ENCODE measurements at regions not wholly inside any gene's neighbourhood (a gene's known extent, or its start where the extent isn't known, plus 50 kb on each side); places are given as distances from the start of the nearest gene placed in this dataset.

DNA sequence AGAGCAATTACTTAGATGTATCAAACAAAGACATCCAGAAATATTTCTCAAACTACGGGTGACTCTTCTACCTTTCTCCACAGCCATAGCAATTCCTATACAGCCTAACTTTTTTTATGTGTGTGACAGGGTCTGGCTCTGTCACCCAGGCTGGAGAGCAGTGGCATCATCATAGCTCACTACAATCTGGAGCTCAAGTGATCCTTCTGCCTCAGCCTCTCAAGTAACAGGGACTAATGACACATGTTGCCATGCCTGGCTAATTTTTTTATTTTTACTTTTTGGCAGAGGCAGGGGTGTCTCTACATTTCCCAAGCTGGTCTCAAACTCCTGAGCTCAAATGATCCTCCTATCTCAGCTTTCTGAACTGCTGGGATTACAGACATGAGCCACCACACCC is 328.9 kb upstream of the NT5C1B start:
- TF ChIP-seq EZH2phosphoT487 (IDR thresholded peaks at IDR 0.05; ENCODE audit: low read depth) (no peak), CTCF (IDR thresholded peaks at IDR 0.05; ENCODE audit: low read depth, low read length) (no peak)
- Histone ChIP-seq H3K27ac (ENCODE audit: low read length) (no peak overlapping the region), H3K4me2 (ENCODE audit: low read length) (no peak overlapping the region), H3K79me2 (ENCODE audit: low read length) (no peaks in the 10 kb centered on the region), H3K4me3 (ENCODE audit: low read length) (no peak overlapping the region), H2AFZ (ENCODE audit: low read depth, low read length) (no peak overlapping the region), H3K9me3 (ENCODE audit: insufficient read depth, low read length) (no peaks in the 10 kb centered on the region), H4K20me1 (ENCODE audit: insufficient read depth, low read length) (no peaks in the 10 kb centered on the region), H3K9ac (ENCODE audit: low read length) (no peak overlapping the region), H3K27me3 (ENCODE audit: low read depth, low read length) (peaks cover 11% of the 10 kb centered on the region; the same call in 1 of the 2 replicates), H3K36me3 (replicated peaks; ENCODE audit: low read depth, low read length) (no peaks in the 10 kb centered on the region), H3K4me1 (ENCODE audit: low read length) (no peaks in the 10 kb centered on the region)

GRCh38 chr2:18915227-18915626 is 325.9 kb upstream of the NT5C1B start:
- Histone ChIP-seq H3K4me3 (ENCODE audit: low read length) (no peak overlapping the region), H3K4me1 (ENCODE audit: low read length) (no peaks in the 10 kb centered on the region), H3K9me3 (ENCODE audit: insufficient read depth, low read length) (no peaks in the 10 kb centered on the region), H3K9ac (ENCODE audit: low read length) (no peak overlapping the region), H3K27me3 (ENCODE audit: low read depth, low read length) (peaks cover 11% of the 10 kb centered on the region; the same call in 1 of the 2 replicates), H3K4me2 (ENCODE audit: low read length) (no peak overlapping the region), H3K79me2 (ENCODE audit: low read length) (no peaks in the 10 kb centered on the region), H4K20me1 (ENCODE audit: insufficient read depth, low read length) (no peaks in the 10 kb centered on the region), H3K36me3 (replicated peaks; ENCODE audit: low read depth, low read length) (no peaks in the 10 kb centered on the region), H3K27ac (ENCODE audit: low read length) (no peak overlapping the region), H2AFZ (ENCODE audit: low read depth, low read length) (no peak overlapping the region)
- no peak for TF ChIP-seq EZH2phosphoT487 (IDR thresholded peaks at IDR 0.05; ENCODE audit: low read depth)
- TF ChIP-seq CTCF (IDR thresholded peaks at IDR 0.05; ENCODE audit: low read depth, low read length) = no peak

DNA sequence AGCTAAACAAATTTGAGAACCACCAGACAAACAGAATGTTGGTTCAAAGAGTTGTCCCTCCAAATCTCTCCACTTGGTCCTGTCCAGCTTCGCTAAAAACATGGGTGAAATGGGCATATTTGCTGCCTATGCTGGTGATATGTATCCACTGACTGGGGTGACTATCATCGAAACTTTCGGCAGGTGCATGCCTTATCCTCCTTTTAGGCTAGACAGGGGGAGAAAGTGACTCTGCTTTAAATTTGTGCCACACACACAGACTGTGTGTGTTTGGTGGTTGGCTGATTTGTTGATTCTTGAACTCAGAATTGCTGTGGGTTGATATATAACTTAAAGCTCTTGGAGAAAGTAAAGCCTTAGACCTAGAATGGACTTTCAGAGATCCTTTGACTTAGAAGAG is 324.1 kb upstream of the NT5C1B start:
- Histone ChIP-seq H3K9ac (ENCODE audit: low read length) (no peak overlapping the region), H3K27ac (ENCODE audit: low read length) (no peak overlapping the region), H3K27me3 (ENCODE audit: low read depth, low read length) (peaks cover 11% of the 10 kb centered on the region; the same call in 1 of the 2 replicates), H3K36me3 (replicated peaks; ENCODE audit: low read depth, low read length) (no peaks in the 10 kb centered on the region), H3K9me3 (ENCODE audit: insufficient read depth, low read length) (no peaks in the 10 kb centered on the region), H3K4me3 (ENCODE audit: low read length) (no peak overlapping the region), H4K20me1 (ENCODE audit: insufficient read depth, low read length) (no peaks in the 10 kb centered on the region), H2AFZ (ENCODE audit: low read depth, low read length) (no peak overlapping the region), H3K4me2 (ENCODE audit: low read length) (no peak overlapping the region), H3K79me2 (ENCODE audit: low read length) (no peaks in the 10 kb centered on the region), H3K4me1 (ENCODE audit: low read length) (no peaks in the 10 kb centered on the region)
- TF ChIP-seq CTCF (IDR thresholded peaks at IDR 0.05; ENCODE audit: low read depth, low read length) = no peak
- TF ChIP-seq EZH2phosphoT487 (IDR thresholded peaks at IDR 0.05; ENCODE audit: low read depth) = no peak

DNA sequence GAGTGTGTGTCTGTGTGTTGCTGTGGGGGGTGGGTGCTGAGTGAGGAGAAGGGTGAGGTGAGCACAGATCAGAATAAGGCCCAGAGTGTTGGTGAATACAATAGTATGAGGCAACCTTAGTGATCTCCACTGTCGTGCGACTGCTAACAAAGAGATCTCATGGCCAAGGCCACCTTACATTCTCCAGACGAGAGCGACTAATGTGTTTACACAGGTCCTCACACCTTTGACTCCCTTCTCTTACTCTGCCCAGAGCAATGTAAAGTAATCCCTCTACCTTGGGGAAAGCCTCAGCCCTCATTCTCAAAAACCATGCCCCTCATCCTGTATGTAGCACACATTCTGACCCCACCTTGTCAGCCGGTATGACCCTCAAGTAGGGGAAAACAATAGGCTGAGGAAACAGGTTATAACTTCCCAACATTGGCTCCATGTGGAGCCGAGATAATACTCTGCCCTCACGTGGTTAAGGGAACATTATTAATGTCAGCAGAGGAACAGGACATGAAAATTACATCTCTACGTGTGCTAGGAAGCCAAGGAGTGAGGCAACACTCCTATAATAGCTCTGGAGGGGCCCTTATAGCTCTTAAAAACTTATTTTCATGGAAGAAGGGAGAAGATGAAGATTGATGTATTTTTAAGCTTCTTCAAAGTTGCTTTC is 323.0 kb upstream of the NT5C1B start:
- no peak for TF ChIP-seq EZH2phosphoT487 (IDR thresholded peaks at IDR 0.05; ENCODE audit: low read depth)
- no peak for TF ChIP-seq CTCF (IDR thresholded peaks at IDR 0.05; ENCODE audit: low read depth, low read length)
- no peak overlapping the region for H3K9ac ChIP-seq (ENCODE audit: low read length)
- H3K9me3 ChIP-seq (ENCODE audit: insufficient read depth, low read length) = no peaks in the 10 kb centered on the region
- H3K27me3 ChIP-seq (ENCODE audit: low read depth, low read length) = peaks cover 11% of the 10 kb centered on the region; the same call in 1 of the 2 replicates
- H3K4me2 ChIP-seq (ENCODE audit: low read length) = no peak overlapping the region
- no peak overlapping the region for H3K27ac ChIP-seq (ENCODE audit: low read length)
- H3K36me3 ChIP-seq (replicated peaks; ENCODE audit: low read depth, low read length) = no peaks in the 10 kb centered on the region
- no peaks in the 10 kb centered on the region for H3K4me1 ChIP-seq (ENCODE audit: low read length)
- H3K79me2 ChIP-seq (ENCODE audit: low read length) = no peaks in the 10 kb centered on the region
- H2AFZ ChIP-seq (ENCODE audit: low read depth, low read length) = no peak overlapping the region
- H4K20me1 ChIP-seq (ENCODE audit: insufficient read depth, low read length) = no peaks in the 10 kb centered on the region
- H3K4me3 ChIP-seq (ENCODE audit: low read length) = no peak overlapping the region
